ENCODE measurements at regions not wholly inside any gene's neighbourhood (a gene's known extent, or its start where the extent isn't known, plus 50 kb on each side); places are given as distances from the start of the nearest gene placed in this dataset.

GRCh38 chr15:46222826-46223225, 588.0 kb downstream of the SQOR start:
- Histone ChIP-seq H3K4me3 (no peak overlapping the region), H3K27ac (replicated peaks) (no peak overlapping the region), H3K9me3 (replicated peaks) (no peaks in the 10 kb centered on the region), H3K27me3 (ENCODE audit: low read depth) (no peaks in the 10 kb centered on the region), H3K4me1 (no peaks in the 10 kb centered on the region), H3K36me3 (no peaks in the 10 kb centered on the region)
- intact Hi-C loops (cut with micrococcal nuclease) = no loop called here
- TF ChIP-seq CTCF (IDR thresholded peaks at IDR 0.05; ENCODE audit: borderline replicate concordance) = no peak
- no peak for DNase-seq

- DNase-seq = no peak
- no peak for TF ChIP-seq CTCF (IDR thresholded peaks at IDR 0.05; ENCODE audit: borderline replicate concordance)
- Histone ChIP-seq H3K9me3 (replicated peaks) (no peaks in the 10 kb centered on the region), H3K27me3 (ENCODE audit: low read depth) (no peaks in the 10 kb centered on the region), H3K27ac (replicated peaks) (no peak overlapping the region), H3K36me3 (no peaks in the 10 kb centered on the region), H3K4me3 (no peak overlapping the region), H3K4me1 (no peaks in the 10 kb centered on the region)
- intact Hi-C loops (cut with micrococcal nuclease) = no loop called here
These were observed 594.4 kb downstream of the SQOR start for GRCh38 chr15:46229263-46229662.

- no peaks in the 10 kb centered on the region for H3K27me3 ChIP-seq (ENCODE audit: low read depth)
- TF ChIP-seq CTCF (IDR thresholded peaks at IDR 0.05; ENCODE audit: borderline replicate concordance) = no peak
- H3K36me3 ChIP-seq = no peaks in the 10 kb centered on the region
- no peak overlapping the region for H3K27ac ChIP-seq (replicated peaks)
- H3K9me3 ChIP-seq (replicated peaks) = no peaks in the 10 kb centered on the region
- H3K4me3 ChIP-seq = no peak overlapping the region
- intact Hi-C loops (cut with micrococcal nuclease) = no loop called here
- no peaks in the 10 kb centered on the region for H3K4me1 ChIP-seq
- DNase-seq = no peak
These were observed 597.0 kb downstream of the SQOR start for GRCh38 chr15:46231786-46232185.

- H3K36me3 ChIP-seq = no peaks in the 10 kb centered on the region
- no peak overlapping the region for H3K4me3 ChIP-seq
- peaks cover 3% of the 10 kb centered on the region for H3K9me3 ChIP-seq (replicated peaks)
- H3K4me1 ChIP-seq = no peaks in the 10 kb centered on the region
- intact Hi-C loops (cut with micrococcal nuclease) = no loop called here
- no peak for DNase-seq
- H3K27ac ChIP-seq (replicated peaks) = no peak overlapping the region
- no peaks in the 10 kb centered on the region for H3K27me3 ChIP-seq (ENCODE audit: low read depth)
- no peak for TF ChIP-seq CTCF (IDR thresholded peaks at IDR 0.05; ENCODE audit: borderline replicate concordance)
These were observed 597.6 kb downstream of the SQOR start for GRCh38 chr15:46232471-46232870.

GRCh38 chr15:46242935-46243334, 608.1 kb downstream of the SQOR start:
- no peak for TF ChIP-seq CTCF (IDR thresholded peaks at IDR 0.05; ENCODE audit: borderline replicate concordance)
- H3K27ac ChIP-seq (replicated peaks) = no peak overlapping the region

GRCh38 chr15:46251903-46252302, 617.1 kb downstream of the SQOR start:
- no peak for TF ChIP-seq CTCF (IDR thresholded peaks at IDR 0.05; ENCODE audit: borderline replicate concordance)

More at GRCh38 chr15:46242935-46243334, 608.1 kb downstream of the SQOR start:
- Histone ChIP-seq H3K36me3 (no peaks in the 10 kb centered on the region), H3K27me3 (ENCODE audit: low read depth) (no peaks in the 10 kb centered on the region), H3K4me3 (no peak overlapping the region), H3K9me3 (replicated peaks) (no peaks in the 10 kb centered on the region), H3K4me1 (no peaks in the 10 kb centered on the region)
- intact Hi-C loops (cut with micrococcal nuclease) = no loop called here
- DNase-seq = no peak

More at GRCh38 chr15:46251903-46252302, 617.1 kb downstream of the SQOR start:
- Histone ChIP-seq H3K27ac (replicated peaks) (no peak overlapping the region), H3K27me3 (ENCODE audit: low read depth) (no peaks in the 10 kb centered on the region), H3K4me3 (no peak overlapping the region), H3K4me1 (peaks cover 8% of the 10 kb centered on the region), H3K36me3 (no peaks in the 10 kb centered on the region), H3K9me3 (replicated peaks) (peaks cover 4% of the 10 kb centered on the region)
- intact Hi-C loops (cut with micrococcal nuclease) = no loop called here
- DNase-seq = no peak
